ENCODE measurements at regions not wholly inside any gene's neighbourhood (a gene's known extent, or its start where the extent isn't known, plus 50 kb on each side); places are given as distances from the start of the nearest gene placed in this dataset.

DNA sequence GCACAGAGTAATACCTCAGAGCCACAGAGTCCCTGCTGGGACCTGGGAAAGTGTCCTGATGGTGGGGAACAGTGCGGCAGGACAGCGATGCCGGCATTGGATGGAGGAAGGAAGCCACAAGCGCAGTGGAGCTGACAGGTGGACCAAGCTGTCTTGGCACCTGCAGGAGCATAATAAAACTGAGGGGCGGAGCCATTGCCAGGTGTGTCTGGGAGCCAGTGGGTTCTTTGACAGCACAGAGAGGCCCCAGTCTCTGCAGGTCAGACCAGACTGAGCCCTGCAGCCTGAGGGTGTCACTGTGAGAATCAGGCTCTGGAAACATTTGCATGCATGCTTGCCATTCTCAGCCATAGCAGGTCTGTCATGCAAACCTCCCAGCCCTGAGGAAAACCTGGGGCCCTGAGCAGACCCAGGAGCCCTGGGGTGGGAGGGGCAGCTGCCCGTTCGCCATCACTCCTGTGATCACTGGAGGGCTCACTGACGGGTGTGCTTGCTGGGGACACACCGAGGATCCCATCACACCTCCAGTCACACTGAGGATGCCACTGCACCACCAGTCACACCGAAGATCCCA, 210.5 kb upstream of the HDAC4 start:
- DNase-seq (peak in 1 of 2 donors; percentile 18), ATAC-seq (peak; percentile 66)
- intact Hi-C loops (cut with DNase I, micrococcal nuclease): no loop called here

DNA sequence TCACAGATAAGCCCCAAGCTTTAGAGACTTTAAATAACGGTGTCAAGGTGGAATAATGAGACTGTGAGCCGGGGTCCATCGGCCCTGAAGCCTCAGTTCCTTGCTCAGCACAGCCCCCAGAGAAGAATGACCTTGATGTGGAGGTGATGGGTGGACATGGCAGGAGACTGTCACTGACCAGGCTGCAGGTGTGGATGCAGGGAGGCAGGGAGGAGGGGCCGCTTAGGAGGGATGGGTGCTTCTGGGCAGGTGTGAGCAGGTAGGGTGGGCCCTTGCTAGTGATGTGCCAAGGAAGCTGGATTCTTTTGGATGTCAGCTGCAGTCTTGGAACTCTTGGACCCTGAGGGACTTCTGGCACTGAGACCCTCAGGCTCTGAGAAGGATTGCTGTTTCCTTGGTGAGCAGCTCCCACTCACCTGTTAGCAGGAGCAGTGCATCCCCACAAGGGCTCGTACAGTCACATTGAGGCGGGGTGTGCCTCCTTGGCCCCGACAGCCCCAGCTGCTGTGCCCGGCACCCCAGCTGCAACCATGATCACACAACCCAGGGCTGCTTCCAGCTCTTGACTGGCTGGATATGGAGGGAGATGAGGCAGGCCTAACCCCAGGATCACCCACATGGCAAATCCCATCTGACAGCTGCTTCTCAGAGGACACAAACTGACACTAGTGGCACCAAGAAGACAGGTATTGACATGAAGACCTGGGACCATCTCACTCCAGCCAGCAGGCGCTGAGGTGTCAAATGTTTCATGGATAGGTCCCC, 209.8 kb upstream of the HDAC4 start:
- DNase-seq (no peak), ATAC-seq (no peak)
- intact Hi-C loops (cut with DNase I, micrococcal nuclease): no loop called here

DNA sequence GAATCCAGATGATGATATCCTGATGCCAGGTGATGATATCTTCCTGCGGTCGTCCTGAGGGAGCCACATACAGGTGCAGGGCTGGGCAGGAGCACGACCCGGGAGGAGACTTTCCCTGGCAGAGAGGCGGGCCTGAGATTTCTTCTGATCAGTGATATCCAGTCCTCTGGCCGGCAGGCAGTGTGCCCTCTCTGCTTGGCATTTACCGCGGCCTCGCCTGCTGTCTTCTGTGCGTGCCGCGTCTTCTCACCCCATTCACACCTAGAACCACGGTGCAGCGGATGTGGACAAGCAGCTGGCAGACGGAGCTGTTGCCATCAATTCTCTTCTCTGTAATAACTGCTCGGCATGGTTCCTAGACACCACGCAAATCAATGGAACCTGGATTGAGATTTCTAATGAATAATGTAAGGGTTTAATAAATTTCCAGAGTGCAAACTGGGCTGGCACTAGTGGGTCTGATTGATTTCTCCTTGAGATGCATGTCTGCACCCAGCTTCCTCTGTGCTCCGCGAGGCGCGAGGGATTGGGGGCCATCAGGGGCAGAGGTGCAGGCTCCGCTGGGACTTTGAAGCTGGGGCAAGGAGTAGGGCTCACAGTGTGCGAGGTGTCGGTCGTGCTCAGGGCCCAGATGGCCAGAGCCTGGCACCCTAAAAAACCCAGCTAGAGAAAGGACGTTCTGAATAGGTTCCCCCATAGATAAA, 208.9 kb upstream of the HDAC4 start:
- no peak for ATAC-seq
- no peak for DNase-seq

DNA sequence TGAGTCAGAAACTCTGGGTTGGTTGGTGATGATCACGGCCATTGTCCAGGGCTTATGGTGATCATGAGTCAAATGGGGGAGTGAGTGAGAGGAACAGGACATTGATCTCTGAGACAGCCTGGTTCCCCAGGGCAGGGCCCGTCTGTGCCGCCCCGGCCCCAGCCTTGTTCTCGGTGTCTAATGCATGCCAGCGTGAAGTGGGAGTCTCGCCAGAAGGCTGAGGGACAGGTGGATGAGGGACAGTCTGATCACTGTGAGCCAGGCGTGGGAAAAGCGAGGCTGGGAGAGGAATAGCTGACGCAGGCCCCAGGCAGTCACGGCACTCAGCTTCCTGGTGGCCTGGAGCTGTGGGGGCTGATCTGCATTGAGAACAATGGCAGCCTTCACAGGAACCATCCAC, 208.3 kb upstream of the HDAC4 start:
- intact Hi-C loops (cut with DNase I, micrococcal nuclease): no loop called here
- ATAC-seq (no peak), DNase-seq (no peak)

More for the DNA sequence above, 208.9 kb upstream of the HDAC4 start:
- intact Hi-C loops (cut with DNase I, micrococcal nuclease): no loop called here

DNA sequence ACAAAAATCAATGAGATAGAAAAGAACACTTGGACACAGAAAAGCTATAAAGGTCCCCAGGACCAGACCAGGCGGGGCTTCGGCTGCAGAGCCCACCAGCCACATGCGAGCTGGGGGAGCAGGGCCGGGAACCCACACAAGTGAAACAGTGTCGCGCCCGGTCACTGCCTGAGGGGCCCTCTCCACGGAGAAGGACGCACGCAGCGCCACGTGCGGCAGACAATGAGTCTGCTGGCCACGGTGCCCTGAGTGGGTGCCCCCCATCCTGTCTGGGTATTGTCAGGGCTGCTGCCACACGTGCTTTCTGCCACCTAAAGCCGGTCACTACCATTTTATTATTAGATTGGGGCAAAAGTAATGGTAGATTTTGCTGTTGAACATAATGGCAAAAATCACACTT, 207.9 kb upstream of the HDAC4 start:
- no peak for DNase-seq

DNA sequence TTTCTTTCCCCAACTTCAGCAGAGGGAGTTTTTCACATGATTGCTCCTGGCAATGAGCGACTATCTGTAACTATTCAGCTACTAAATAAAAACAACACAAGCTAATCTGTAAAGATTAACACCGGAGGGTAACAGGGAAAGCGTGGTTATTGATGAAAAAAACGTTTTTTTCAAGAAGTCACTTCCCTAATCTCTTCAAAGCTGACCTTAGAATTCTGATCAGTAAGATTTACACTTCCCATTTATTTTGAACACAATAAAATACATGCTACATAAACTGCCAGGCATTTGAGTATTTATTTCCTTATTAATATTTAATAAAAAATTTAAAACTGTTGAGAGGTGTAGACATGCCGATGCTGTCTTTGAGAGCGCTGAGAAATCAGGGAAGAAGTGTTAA, 207.4 kb upstream of the HDAC4 start:
- DNase-seq (no peak), ATAC-seq (no peak)
- intact Hi-C loops (cut with DNase I, micrococcal nuclease): no loop called here

More for the DNA sequence above, 207.9 kb upstream of the HDAC4 start:
- intact Hi-C loops (cut with DNase I, micrococcal nuclease): no loop called here
- no peak for ATAC-seq

DNA sequence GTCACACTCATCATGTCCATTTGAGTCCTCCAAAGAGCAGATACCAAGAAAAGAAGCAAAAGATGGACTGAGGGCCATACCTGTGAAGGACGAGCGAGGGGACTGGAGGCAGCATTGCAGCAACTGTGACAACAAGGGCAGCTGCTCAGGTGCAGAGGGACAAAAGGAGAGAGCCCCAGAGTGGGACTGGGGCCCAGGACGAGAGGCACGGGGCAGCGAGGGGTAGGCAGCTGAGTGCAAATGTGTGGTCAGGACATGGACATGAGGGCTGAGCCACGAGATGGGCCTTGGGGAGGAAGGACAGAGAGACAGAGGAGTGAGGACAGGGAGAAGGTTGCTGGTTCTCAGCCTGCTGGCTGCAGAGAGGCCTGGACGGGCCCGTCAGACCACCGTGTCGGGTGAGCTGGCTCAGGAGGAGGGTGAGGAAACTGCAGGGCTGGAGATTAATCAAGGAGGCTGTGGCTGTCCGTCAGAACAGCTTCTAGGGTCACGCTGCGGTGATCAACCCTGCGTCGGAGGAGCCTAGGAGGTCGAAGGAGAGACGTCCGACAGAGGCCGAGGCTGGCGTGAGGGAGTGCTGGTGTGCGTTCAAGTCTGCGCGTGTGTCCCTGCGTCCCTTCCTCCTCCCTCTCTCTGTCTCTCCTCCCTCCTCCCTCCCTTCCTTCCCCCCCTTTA, 206.8 kb upstream of the HDAC4 start:
- intact Hi-C loops (cut with DNase I, micrococcal nuclease): no loop called here
- DNase-seq: no peak
- ATAC-seq: no peak

DNA sequence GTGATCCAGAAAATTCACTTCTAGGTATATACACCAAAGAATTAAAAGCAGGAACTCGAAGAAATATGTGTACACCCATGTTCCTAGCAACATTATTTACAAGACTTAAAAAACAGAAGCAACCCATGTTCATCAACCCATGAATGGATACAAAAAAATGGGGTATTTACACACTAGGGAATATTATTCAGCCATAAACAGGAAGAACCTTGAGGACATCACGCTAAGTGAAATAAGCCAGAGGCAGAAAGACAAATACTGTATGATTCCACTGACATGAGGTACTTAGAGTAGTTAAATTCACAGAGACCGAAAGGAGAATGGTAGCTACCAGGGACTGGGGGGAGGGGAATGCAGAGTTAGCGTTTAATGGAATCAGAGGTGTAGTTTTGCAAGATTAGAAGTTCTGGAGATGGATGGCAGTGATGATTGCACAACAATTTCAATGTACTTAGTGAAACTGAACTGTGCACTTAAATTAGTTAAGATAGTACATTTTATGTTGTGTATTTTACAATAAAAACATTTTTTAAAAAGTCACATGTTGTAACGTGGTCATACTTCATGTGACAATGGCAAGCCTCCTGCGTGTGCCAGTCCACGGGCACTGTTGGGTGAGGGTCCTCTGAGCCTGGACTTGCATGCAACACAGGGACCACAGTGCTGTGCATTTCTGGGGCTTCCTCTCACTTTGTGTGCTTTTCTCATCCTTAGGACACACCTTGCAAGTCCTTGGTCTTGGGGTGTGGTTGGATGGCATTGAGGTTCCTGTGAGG, 206.1 kb upstream of the HDAC4 start:
- intact Hi-C loops (cut with DNase I, micrococcal nuclease): no loop called here
- ATAC-seq: no peak
- DNase-seq: no peak

DNA sequence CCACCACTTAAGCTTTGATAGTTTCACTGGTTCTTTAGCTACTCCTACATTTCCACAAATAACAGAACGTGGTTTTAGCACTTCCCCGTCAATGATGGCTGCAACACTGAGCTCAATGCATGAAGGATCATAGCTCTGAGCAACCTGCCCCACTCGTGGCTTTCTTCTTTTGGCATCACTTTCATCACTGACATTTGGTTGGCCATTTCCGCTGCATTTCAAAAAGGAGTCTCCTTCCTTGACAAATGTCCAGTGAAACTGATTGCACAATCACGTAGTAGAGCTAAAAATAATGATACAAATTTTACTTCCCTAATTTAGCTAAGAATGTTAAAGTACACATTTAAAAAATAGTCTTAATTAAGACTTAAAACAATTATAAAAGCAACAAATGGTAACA, 205.2 kb upstream of the HDAC4 start:
- DNase-seq: no peak
- ATAC-seq: no peak
- intact Hi-C loops (cut with DNase I, micrococcal nuclease): no loop called here

DNA sequence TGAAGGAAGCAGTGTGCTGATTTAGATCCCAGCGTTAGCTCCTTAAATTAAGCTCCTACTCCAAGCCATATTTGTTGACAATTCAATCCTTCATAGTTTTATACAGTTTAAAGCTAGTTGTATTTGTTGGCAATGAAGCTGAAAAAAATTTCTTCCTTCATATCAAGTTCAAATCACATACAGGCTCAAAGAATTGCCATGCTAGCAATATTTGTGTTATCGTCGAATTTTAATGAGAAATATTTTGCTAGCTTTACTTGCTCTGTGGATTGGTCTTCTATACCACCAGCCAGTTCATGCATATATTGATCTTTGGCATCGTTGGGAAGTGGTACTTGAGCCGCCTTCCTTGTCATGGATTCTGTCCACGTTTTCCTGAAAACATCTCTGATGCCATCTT, 204.6 kb upstream of the HDAC4 start:
- intact Hi-C loops (cut with DNase I, micrococcal nuclease): no loop called here
- no peak for DNase-seq
- ATAC-seq: no peak

DNA sequence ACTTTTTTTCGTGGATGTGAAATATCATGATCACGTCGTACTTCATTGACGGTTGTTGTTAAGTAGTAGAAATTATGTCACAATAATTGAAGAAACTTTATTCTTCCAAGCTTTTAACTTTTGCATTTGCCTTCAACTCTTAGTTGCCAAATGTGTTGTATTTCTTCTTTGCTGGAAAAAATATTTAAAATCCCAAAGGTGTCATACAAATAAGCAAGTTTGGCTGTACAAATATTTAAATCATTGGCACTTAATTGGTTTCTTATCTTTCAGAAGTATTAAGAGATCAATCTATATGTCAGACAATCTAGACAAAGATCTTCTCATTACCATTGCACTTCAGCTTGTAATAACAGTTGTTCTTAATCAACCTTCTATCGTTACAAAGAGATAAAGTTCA, 204.0 kb upstream of the HDAC4 start:
- ATAC-seq (no peak), DNase-seq (no peak)
- intact Hi-C loops (cut with DNase I, micrococcal nuclease): no loop called here

DNA sequence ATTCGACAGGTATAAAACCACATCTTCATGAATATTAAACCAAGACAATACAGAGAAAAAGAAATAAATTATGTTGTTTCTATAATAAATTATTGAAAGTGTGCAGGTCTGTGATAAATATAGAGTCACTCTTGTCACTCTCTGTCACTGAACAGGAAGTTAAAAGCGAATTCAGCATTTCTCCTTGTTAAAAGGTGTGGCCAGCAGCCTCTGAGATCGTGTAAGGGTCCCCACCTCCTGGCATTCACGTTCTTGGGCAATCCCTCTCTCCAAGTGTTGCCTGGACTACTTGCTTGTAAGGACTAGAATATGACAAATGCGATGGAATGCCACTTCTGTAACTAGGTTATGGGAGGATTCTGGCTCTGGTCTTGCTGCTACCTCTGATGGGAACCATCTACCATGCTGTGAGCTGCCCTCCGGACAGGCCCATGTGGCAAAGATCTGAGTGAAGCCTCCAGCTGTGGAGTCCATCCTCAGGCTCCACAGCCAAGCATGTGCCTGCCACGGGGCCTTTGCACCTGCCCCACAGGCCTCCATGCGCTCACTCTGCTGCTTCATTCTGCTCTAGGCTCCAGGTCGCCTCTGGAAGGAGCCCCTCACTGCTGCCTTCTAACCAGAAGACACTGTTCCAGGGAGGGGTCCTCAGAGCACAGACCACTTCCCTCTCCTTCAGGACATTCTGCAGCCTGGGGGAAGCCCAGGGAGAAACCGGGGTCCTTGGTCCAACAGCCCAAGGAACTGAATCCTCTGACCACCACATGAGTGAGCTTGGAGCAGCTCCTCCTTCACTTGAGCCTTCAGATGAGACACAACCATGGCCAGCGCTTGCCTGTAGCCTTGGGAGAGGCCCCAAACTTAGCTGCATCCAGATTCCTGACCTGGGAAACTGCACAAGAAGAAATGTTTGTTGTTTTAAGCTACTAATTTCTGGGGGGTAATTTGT, 202.9 kb upstream of the HDAC4 start:
- intact Hi-C loops (cut with DNase I, micrococcal nuclease): no loop called here
- no peak for DNase-seq
- ATAC-seq: no peak

DNA sequence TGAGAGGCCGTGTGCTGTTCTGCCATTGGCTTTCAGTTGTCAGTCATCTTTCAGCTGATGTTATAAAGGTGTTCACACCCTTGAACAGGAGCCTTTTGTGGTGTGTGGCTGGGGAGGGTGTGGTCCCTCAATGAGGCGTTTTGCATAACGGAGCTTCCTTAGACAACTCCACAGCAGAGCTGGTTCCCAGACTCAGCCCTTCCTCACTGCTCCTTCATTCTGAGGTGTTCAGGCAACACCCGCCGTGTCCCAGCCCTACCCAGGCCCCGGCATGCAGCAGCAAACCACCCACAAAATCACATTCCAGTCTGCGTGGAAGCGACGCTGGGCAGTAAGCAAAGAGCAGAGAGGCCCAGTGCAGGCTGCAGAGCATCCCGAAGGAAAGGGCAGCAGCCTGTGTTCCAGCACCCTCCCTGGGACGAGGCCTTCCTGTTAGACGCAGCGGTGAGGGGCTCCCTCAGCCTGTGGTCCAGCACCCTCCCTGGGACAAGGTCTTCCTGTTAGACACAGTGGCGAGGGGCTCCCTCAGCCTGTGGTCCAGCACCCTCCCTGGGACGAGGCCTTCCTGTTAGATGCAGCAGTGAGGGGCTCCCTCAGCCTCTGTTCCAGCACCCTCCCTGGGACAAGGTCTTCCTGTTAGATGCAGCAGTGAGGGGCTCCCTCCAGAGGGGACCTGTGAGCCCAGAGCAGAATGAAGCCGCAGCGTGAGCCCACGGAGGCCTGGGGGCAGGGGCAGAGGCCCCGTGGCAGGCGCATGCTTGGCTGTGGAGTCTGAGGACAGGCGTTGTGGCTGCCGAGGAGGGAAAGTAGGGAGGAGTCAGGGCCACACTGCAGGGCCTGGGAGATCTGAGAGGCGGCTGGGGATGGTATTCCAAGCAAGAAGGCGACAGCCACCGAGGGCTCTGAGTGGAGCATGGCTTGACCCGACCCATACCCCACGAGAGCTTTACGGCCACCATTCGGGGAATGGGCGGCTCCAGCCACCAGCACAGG, 201.8 kb upstream of the HDAC4 start:
- ATAC-seq: no peak
- intact Hi-C loops (cut with DNase I, micrococcal nuclease): no loop called here
- no peak for DNase-seq

DNA sequence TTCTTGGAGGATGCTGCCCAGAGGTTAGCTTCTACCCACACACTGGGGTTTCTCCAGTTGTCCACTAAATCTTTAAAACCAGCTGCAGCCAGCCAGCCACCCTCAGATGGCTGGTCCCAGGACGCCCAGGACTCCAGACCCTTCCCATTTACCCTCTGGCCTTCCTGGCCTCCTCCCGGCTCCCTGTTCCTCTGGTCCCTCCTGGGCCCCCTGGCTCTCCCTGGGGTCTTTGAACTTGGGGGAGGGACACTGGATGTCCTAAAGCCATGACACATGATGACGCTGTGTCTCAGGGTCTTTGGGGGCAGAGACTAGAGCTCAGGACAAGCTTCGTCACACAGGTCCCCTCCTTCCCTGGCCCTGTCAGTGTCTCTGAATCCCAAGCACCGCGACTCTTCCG, 201.1 kb upstream of the HDAC4 start:
- DNase-seq (no peak), ATAC-seq (no peak)
- intact Hi-C loops (cut with DNase I, micrococcal nuclease): no loop called here

DNA sequence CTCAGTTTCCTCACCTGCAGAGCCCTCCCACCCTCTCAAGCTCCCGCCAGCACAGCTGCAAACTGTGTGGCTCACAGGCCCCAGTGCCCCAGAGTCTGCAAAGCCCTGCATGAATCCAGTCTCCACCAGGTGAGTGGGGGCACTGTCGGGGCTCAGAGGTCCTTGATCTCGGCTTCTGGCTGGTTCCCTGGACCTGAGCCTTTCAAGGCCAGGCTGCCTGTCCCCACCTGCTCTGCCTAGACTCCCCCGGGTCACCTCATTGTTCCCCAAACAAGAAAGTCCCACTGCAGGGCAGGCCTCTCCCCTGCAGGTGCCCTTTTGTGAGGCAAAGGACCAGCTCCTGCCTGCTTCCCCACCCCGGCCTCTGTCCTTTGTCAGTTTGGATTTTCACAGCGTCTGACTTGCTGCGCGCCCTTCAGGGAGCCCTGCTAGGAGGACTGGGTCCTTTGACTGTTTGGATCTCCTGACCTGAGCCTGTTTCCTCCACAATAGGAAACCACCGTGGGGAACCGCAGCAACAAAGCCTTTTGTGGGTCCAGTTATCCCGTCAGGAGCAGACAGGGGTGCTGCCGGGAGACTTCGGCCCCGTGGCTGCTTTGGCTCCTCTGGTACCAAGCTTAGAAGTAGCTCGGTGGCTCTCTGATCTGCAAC, 200.5 kb upstream of the HDAC4 start:
- intact Hi-C loops (cut with DNase I, micrococcal nuclease): no loop called here
- no peak for ATAC-seq
- DNase-seq: no peak

DNA sequence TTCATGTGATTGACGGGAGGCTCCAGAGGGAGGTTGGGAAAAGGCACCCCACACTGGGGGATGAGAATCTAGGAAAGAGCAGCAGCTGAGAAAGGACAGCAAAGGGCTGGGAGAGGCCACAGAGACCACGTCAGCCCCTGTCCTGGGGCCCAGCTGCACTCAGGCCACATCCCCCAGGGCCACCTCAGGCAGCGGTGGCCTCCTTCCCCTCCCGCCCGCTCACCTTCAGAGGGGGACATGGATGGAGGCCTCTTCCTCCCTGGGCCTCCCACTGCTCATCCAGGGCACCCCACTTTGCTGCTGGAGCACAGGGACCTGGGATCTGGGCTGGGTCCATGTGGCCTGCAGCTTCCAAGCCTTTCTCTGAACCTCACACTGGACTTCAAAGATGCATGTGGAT, 199.8 kb upstream of the HDAC4 start:
- DNase-seq: no peak

More for the DNA sequence above, 199.8 kb upstream of the HDAC4 start:
- no peak for ATAC-seq
- intact Hi-C loops (cut with DNase I, micrococcal nuclease): no loop called here

Data from left colon (tissue), 2 donors.